Right lobe of liver (tissue), 4 donors: ENCODE measurements at regions not wholly inside any gene's neighbourhood (a gene's known extent, or its start where the extent isn't known, plus 50 kb on each side); places are given as distances from the start of the nearest gene placed in this dataset.
"Not testable (repeated sequence)": the region's sequence is repeated elsewhere in the genome, so short reads cannot be mapped to it uniquely, and the experiment has no call there.

Source experiments
- CTCF ChIP-seq, 4 donors: fragments of 200-600 bp in 3 of 4; fragments of 450-650 bp in 1 of 4; IDR thresholded peaks; one replicate each; pipeline versions ENCODE4 v1.5.1 to v1.8.0; 2016 to 2022; ENCODE audit warnings: antibody characterized with exemption in 4 of 4, mild to moderate bottlenecking in 2 of 4
- POLR2A ChIP-seq: fragments of 450-650 bp; IDR thresholded peaks from one replicate; pipeline ENCODE4 v1.6.1; 2017; ENCODE audit warnings: antibody characterized with exemption, mild to moderate bottlenecking
- donor health status: DM: no; HTN: no; CAD: no.
- donor health status: DM: no; HTN: no; CAD: no.
- donor health status: DM: no; HTN: yes; CAD: no.

- TF ChIP-seq CTCF (IDR thresholded peaks at IDR 0.05); POLR2A: not testable (repeated sequence)
These were observed 81.0 kb upstream of the NOVA1 start for GRCh38 chr14:26678732-26679420.
